Esophagus squamous epithelium (tissue), 4 donors: ENCODE measurements at regions not wholly inside any gene's neighbourhood (a gene's known extent, or its start where the extent isn't known, plus 50 kb on each side); places are given as distances from the start of the nearest gene placed in this dataset.

Experiments
- POLR2A ChIP-seq, 4 donors: fragments of 450-650 bp; IDR thresholded peaks; one replicate each; pipeline ENCODE4 v1.6.1; 2017; ENCODE audit warnings: antibody characterized with exemption in 4 of 4, mild to moderate bottlenecking in 4 of 4, moderate library complexity in 3 of 4
- TF ChIP-seq, protein P1 (sequence below), 6 experiments: fragments of 450-650 bp in 4 of 6; fragments of 200-600 bp in 2 of 6; sonication (generic) in 2 of 6; IDR thresholded peaks; one replicate each; pipeline ENCODE4 v1.5.1; 2016 to 2019; ENCODE audit warnings: antibody characterized with exemption in 6 of 6, mild to moderate bottlenecking in 4 of 6, moderate library complexity in 4 of 6

DNA sequence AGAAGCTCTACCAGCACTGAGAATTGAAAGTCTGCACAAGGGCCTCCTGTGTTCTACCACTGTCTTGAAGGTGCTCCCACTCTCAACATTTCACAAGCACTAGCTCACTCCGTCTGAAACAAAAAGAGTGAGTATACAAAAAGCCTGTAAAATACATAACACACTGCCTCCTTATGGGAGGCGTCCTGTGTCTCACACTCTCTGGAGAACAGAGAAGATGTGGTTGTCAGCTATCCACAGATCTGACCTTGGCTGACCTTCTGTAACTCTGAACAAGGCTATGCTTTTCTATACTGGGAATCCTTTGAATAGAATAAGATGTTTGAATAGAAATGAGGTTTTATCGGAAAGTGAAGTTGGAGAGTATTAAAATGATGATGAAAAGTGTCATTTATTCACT is 171.3 kb upstream of the TMEM45B start:
- no peak for TF ChIP-seq POLR2A (IDR thresholded peaks at IDR 0.05)
- TF ChIP-seq, protein P1, sequence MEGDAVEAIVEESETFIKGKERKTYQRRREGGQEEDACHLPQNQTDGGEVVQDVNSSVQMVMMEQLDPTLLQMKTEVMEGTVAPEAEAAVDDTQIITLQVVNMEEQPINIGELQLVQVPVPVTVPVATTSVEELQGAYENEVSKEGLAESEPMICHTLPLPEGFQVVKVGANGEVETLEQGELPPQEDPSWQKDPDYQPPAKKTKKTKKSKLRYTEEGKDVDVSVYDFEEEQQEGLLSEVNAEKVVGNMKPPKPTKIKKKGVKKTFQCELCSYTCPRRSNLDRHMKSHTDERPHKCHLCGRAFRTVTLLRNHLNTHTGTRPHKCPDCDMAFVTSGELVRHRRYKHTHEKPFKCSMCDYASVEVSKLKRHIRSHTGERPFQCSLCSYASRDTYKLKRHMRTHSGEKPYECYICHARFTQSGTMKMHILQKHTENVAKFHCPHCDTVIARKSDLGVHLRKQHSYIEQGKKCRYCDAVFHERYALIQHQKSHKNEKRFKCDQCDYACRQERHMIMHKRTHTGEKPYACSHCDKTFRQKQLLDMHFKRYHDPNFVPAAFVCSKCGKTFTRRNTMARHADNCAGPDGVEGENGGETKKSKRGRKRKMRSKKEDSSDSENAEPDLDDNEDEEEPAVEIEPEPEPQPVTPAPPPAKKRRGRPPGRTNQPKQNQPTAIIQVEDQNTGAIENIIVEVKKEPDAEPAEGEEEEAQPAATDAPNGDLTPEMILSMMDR (IDR thresholded peaks at IDR 0.05): no peak
